Renal cortex interstitium (tissue), 11 donors: ENCODE measurements at regions not wholly inside any gene's neighbourhood (a gene's known extent, or its start where the extent isn't known, plus 50 kb on each side); places are given as distances from the start of the nearest gene placed in this dataset.
"Not testable (repeated sequence)": the region's sequence is repeated elsewhere in the genome, so short reads cannot be mapped to it uniquely, and the experiment has no call there.

ENCODE experiments used
- DNase-seq, 11 donors: peaks; one replicate each; pipeline ENCODE4 v3.0.0-alpha.2; 2013; ENCODE audit warnings: low read depth in 9 of 11, low spot score in 4 of 11; ENCODE audit errors: extremely low read depth in 1 of 11

- DNase-seq, result no peak
Measured at GRCh38 chr6:96743496-96743895, 93.8 kb downstream of the GPR63 start.

DNA sequence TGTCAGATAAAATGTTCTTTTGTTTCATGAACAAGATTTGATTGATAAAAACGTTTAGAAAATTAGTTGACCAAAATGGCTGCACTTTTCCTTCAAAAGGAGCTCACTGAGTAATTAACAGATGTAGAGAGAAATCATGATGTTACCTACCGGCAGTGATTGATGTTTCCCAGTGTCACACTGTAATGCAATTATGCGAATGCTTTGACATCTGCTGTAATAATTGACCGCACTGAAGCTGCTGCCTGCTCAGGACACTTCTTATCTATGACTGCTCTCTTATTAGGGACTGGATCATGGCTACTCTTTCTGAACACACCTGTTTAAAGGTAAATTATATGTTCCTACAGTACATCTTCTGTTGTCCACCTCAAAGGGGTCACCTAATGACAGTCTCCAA lies 94.6 kb downstream of the GPR63 start:
- no peak for DNase-seq

GRCh38 chr6:96735332-96735731 lies 101.9 kb downstream of the GPR63 start:
- no peak for DNase-seq

- DNase-seq, result no peak
Measured at GRCh38 chr6:96727144-96727543, 110.1 kb downstream of the GPR63 start.

- DNase-seq, result no peak
Measured at GRCh38 chr6:96725296-96725695, 112.0 kb downstream of the GPR63 start.

- no peak for DNase-seq
Measured at GRCh38 chr6:96724641-96725040, 112.6 kb downstream of the GPR63 start.

- DNase-seq, result no peak
Measured at GRCh38 chr6:96723362-96723761, 113.9 kb downstream of the GPR63 start.

GRCh38 chr6:96721227-96721626 lies 116.0 kb downstream of the GPR63 start:
- DNase-seq, result no peak

GRCh38 chr6:96716221-96716620 lies 121.1 kb downstream of the GPR63 start:
- no peak for DNase-seq

DNA sequence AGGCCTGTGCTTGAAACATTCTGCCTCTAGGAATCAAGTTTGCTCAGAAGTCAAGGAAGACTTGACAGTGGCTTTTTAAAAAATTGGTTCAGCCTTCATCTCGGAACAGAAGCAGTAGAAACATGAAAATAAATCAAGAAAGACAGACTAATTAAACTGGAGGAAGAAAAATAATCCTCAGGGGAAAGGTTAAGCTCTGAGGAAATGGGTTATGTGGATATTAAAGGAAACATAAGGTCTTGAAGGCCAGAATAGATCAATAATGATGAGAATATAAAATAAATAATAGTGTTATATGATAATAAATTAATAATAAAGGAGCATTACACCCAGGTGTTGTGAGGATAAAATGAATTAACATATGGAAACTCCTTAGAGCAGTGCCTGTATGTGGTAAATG lies 121.7 kb downstream of the GPR63 start:
- no peak for DNase-seq

DNA sequence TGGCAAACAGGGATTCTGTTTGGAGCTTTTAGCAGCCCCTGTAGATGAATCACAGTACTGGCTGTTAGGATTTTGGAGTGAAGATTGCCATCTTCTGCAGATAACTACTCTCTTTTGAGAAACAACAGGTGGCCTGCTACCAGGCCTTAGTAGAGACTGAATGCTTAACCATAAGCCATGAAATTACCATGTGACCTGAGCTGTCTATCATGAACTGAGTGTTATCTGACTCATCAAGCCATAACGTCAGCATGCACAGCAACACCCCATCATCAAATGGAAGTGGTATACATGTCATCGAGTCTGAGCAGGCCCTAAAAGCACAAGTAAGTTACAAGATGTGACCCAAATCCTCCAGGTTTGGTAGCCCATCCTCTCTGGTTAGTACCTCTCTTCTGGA lies 132.6 kb downstream of the GPR63 start:
- no peak for DNase-seq

- DNase-seq, result no peak
Measured at GRCh38 chr6:96702626-96703025, 134.7 kb downstream of the GPR63 start.

DNA sequence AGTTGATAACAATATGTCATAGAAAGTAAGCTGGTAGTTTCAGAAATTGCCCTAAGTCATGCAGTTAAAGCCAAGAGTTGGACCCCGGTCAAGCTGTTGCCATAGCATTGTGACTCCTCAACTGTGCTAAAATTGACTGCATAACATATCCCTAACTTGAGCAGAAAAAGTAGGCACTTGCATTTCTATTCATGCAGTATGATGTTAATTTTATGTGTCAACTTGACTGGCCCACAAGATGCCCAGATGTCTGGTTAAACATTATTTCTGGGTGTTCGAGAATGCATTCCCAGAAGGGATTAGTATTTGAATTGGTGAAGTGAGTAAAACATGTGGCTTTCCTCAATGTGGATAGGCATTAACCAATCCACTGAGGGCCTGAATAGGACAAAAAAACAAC lies 136.4 kb downstream of the GPR63 start:
- DNase-seq, result no peak

DNA sequence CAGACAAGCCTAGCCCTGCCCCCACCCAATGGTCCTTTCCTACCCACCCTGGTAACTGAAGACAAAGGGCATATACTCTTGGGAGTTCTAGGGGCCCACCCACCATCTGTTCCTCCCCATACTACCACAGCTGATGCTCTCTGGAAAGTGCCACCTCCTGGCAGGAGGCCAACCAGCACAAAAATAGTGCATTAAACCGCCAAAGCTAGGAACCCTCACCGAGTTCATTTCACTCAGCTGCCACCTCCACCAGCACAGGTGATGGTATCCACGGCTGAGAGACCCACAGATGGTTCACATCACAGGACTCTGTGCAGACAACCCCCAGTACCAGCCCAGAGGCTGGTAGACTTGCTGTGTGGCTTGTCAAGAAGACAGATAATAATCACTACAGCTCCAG lies 131.5 kb downstream of the FHL5 start:
- DNase-seq, result not testable (repeated sequence)

GRCh38 chr6:96687121-96687520 lies 124.2 kb downstream of the FHL5 start:
- DNase-seq, result no peak

DNA sequence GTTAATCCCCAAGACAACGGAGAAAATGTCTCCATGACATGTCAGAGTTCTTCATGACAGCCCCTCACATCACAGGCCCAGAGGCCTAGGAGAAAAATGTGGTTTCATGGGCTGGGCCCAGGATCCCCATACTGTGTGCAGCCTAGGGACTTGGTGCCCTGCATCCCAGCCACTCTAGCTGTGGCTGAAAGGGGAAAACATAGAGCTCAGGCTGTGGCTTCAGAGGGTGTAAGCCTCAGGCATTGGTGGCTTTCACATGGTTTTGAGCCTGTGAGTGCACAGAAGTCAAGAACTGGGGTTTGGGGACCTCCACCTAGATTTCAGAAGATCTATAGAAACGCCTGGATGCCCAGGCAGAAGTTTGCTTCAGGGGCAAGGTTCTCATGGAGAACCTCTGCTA lies 122.8 kb downstream of the FHL5 start:
- no peak for DNase-seq

DNA sequence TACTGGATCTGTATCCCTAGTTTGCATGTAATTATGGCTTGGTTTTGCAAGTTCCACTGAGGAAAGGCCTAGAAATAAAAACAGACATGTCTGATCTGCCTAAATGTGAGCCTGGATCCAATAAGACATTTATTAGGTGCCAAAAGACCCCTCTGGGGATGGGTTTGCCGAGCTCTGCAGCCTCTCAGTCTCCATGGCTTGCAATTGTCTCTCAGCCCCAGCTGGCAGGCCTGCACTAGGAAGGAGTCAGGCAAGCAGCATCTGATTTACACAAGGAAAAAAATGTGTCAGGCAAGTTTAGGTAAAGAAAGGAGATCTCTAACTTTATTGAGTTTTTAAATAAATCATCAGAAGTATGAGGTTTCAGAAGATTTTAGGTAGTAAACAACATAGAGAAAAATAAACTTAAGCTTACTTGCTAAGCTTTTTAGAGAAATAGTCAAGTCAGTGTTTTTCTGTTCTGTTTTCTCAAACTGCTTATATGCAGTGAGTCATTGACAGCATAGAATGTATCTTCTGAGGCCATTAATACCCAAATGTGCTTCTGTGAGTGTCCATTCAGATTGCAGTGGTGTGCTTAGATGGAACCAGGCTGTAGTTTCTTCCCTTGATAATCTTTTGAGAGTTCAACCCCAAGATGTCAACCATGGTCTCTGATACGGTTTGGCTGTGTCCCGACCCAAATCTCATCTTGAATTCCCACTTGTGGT lies 121.0 kb downstream of the FHL5 start:
- DNase-seq, result no peak

DNA sequence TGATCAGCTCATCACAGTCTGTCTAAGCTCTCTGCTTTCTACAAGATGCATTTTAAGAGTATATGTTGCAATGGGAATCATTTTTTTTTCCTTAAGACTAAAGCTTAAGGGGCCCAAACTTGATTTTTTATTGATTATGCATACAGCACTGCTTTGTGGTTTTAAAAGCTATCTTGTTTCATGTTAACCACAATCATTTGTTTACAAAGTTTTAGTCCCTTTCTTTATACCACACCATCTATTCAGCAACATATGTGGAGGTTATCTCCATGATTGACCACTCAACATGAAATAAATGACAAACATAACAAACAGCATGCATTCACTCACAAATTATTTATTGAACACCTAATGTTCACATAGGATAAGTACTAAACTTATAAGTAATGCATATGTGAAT lies 119.1 kb downstream of the FHL5 start:
- no peak for DNase-seq

DNA sequence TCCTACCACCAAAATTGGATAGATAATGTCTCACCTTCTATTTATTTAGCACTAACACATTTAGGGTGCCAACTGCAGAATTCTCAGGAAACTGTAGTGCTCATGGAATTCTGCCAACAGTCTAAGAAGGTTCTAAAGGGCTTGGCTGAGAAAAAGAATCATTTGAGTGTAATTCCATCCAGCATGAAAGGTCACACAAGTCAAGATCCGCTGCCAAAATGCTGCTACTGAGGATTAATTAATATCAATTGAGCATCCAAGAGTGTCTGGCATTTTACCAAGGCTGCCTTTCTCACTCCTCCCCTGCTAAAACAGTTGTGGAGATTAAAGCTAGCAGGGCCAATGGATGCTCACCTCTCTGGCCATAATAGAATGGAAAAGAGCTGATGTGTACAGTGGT lies 112.7 kb downstream of the FHL5 start:
- DNase-seq, result peak in 6 of 11 donors; percentile 0 to 18 (median 8)
